ENCODE measurements at regions not wholly inside any gene's neighbourhood (a gene's known extent, or its start where the extent isn't known, plus 50 kb on each side); places are given as distances from the start of the nearest gene placed in this dataset.

- Histone ChIP-seq H4K91ac (ENCODE audit: low read depth, low read length) (no peak overlapping the region), H3K23ac (ENCODE audit: low read length) (no peak overlapping the region), H2BK120ac (ENCODE audit: insufficient read depth, low read length, poor library complexity) (no peak overlapping the region), H4K12ac (ENCODE audit: low read depth, low read length) (no peak overlapping the region), H2BK12ac (ENCODE audit: low read length) (no peak overlapping the region), H2AK5ac (ENCODE audit: low read length) (no peak overlapping the region), H3K4me3 (ENCODE audit: low read depth, low read length) (no peak overlapping the region), H3K79me1 (ENCODE audit: low read length) (no peaks in the 10 kb centered on the region), H2AFZ (ENCODE audit: insufficient read depth, low read length, poor library complexity) (no peak overlapping the region), H3K79me2 (ENCODE audit: control insufficient read depth, insufficient read depth, low read length, poor library complexity) (no peaks in the 10 kb centered on the region), H3K4ac (ENCODE audit: low read depth, low read length) (no peak overlapping the region), H3K36me3 (ENCODE audit: control insufficient read depth in 1 of 2, insufficient read depth in 2 of 2, low read length in 2 of 2) (no peaks in the 10 kb centered on the region), H4K8ac (ENCODE audit: low read depth, low read length) (no peak overlapping the region), H2BK5ac (ENCODE audit: low read depth, low read length, poor library complexity) (no peak overlapping the region), H3K4me1 (ENCODE audit: control insufficient read depth in 1 of 2, insufficient read depth in 2 of 2, low read length in 2 of 2) (peaks cover under 1% of the 10 kb centered on the region in 2 experiments), H3K9ac (ENCODE audit: low read length) (no peak overlapping the region), H3K27ac (ENCODE audit: low read depth, low read length) (no peak overlapping the region), H3K4me2 (ENCODE audit: low read length) (no peak overlapping the region), H3K9me3 (ENCODE audit: insufficient read depth, low read depth, low read length) (no peaks in the 10 kb centered on the region), H3K18ac (ENCODE audit: low read length) (no peak overlapping the region), H3K27me3 (ENCODE audit: insufficient read depth, low read length) (peaks cover 20% of the 10 kb centered on the region), H3K14ac (ENCODE audit: low read length) (no peak overlapping the region)
- WGBS (ENCODE audit: extremely low coverage, insufficient coverage, insufficient read length): no CpG with 5 or more reads among the region's 10 CpGs
- DNase-seq: no peak
Observed at GRCh38 chr2:120592084-120592483, 143.6 kb upstream of the GLI2 start.

DNA sequence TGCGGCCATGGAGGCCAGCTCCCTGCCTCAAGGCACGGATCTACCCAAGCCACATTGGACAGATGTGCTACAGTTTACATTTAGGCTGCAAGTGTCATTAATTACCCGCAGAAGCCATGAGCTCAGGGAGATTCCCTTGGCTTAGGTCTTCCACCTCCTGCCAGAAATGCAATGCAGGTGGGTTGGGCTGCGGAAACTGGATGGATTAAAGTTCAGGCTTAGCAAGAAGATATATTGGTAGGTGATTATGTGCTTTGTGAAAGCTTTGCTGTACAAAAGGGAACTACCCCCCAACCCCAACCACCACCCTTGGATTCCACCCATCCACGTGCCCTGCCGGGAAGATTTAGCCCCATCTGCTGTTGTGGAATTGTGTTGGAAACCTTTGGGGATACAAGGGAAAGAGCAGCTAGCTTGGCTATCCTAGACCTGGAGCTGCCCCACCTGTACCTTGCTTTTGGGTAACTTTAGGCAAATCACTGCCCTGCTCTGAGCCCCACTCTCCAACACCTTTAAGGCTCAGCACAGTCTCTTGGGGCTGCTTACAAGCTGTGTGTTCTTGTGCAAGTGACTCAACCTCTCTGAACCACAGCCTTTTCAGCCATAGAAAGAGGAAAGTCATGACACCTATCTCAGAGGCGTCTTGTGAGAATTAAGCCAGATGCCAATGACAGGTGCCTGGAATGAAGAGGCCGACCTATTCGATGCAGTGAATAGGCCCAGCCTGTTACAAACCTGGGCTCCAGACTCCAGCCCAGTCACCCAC, 141.6 kb upstream of the GLI2 start:
- H3K27me3 ChIP-seq (ENCODE audit: insufficient read depth, low read length): peaks cover under 1% of the 10 kb centered on the region
- no peak overlapping the region for H4K12ac ChIP-seq (ENCODE audit: low read depth, low read length)
- H3K4me3 ChIP-seq (ENCODE audit: low read depth, low read length): no peak overlapping the region
- H2BK12ac ChIP-seq (ENCODE audit: low read length): no peak overlapping the region
- no peak for DNase-seq
- no peak overlapping the region for H3K18ac ChIP-seq (ENCODE audit: low read length)
- H3K4me1 ChIP-seq (ENCODE audit: control insufficient read depth in 1 of 2, insufficient read depth in 2 of 2, low read length in 2 of 2): no peaks in the 10 kb centered on the region
- H4K8ac ChIP-seq (ENCODE audit: low read depth, low read length): no peak overlapping the region
- no peaks in the 10 kb centered on the region for H3K79me2 ChIP-seq (ENCODE audit: control insufficient read depth, insufficient read depth, low read length, poor library complexity)
- no peak overlapping the region for H3K14ac ChIP-seq (ENCODE audit: low read length)
- no peak overlapping the region for H3K23ac ChIP-seq (ENCODE audit: low read length)
- no peaks in the 10 kb centered on the region for H3K9me3 ChIP-seq (ENCODE audit: insufficient read depth, low read depth, low read length)
- no peaks in the 10 kb centered on the region for H3K79me1 ChIP-seq (ENCODE audit: low read length)
- no peak overlapping the region for H2AK5ac ChIP-seq (ENCODE audit: low read length)
- H3K4me2 ChIP-seq (ENCODE audit: low read length): no peak overlapping the region
- no peak overlapping the region for H2BK120ac ChIP-seq (ENCODE audit: insufficient read depth, low read length, poor library complexity)
- no peak overlapping the region for H2BK5ac ChIP-seq (ENCODE audit: low read depth, low read length, poor library complexity)
- WGBS (ENCODE audit: extremely low coverage, insufficient coverage, insufficient read length): no CpG with 5 or more reads among the region's 9 CpGs
- no peaks in the 10 kb centered on the region for H3K36me3 ChIP-seq (ENCODE audit: control insufficient read depth in 1 of 2, insufficient read depth in 2 of 2, low read length in 2 of 2)
- H3K9ac ChIP-seq (ENCODE audit: low read length): no peak overlapping the region
- no peak overlapping the region for H3K4ac ChIP-seq (ENCODE audit: low read depth, low read length)
- no peak overlapping the region for H3K27ac ChIP-seq (ENCODE audit: low read depth, low read length)
- no peak overlapping the region for H4K91ac ChIP-seq (ENCODE audit: low read depth, low read length)
- H2AFZ ChIP-seq (ENCODE audit: insufficient read depth, low read length, poor library complexity): no peak overlapping the region

DNA sequence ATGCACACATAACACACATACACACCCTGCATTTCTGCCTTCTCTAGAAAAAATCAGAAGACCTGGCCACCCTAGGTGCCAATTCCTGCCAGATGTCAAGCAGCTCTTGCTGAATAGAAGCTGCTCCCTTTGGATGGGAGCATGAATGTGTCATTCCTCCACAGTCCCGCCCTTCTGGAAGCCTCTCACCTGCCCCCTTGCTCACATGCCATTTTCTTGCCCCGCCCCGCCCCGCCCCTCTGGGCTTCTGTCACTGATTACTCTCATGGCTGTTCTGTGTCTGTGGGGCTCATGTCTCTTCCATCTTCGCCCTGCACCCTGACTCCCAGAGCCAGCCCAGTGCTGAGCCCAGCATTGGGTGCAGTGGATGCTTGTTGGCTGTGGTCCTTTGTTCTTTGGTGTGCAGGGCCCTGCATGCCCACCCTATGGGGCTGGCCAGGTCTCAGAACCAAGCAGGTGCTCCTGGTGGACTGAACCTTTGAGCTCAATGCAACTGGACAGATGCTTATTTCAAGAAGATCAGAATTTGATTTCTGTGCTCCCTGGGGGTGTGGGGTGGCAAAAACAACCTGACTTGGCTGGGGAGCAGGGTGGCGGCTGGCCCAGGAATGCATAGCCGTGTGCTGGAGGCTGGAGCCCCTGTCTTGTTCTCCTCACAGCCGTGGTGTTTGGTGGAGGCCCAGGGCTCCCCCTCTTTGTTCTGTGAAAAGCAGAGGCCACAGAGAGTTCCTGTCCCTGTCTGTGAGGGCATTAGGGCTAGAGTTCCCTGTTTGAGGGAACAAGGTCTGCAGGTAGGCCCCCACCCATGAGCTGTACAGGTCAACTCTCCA, 140.6 kb upstream of the GLI2 start:
- Histone ChIP-seq H3K36me3 (ENCODE audit: control insufficient read depth in 1 of 2, insufficient read depth in 2 of 2, low read length in 2 of 2) (no peaks in the 10 kb centered on the region), H3K4ac (ENCODE audit: low read depth, low read length) (no peak overlapping the region), H3K27ac (ENCODE audit: low read depth, low read length) (no peak overlapping the region), H3K79me2 (ENCODE audit: control insufficient read depth, insufficient read depth, low read length, poor library complexity) (no peaks in the 10 kb centered on the region), H3K4me2 (ENCODE audit: low read length) (no peak overlapping the region), H3K18ac (ENCODE audit: low read length) (no peak overlapping the region), H3K4me1 (ENCODE audit: control insufficient read depth in 1 of 2, insufficient read depth in 2 of 2, low read length in 2 of 2) (peaks cover 0 to 4% of the 10 kb centered on the region in 2 experiments), H4K91ac (ENCODE audit: low read depth, low read length) (no peak overlapping the region), H3K79me1 (ENCODE audit: low read length) (no peaks in the 10 kb centered on the region), H2AK5ac (ENCODE audit: low read length) (no peak overlapping the region), H2BK12ac (ENCODE audit: low read length) (no peak overlapping the region), H4K12ac (ENCODE audit: low read depth, low read length) (no peak overlapping the region), H3K23ac (ENCODE audit: low read length) (no peak overlapping the region), H3K9ac (ENCODE audit: low read length) (no peak overlapping the region), H4K8ac (ENCODE audit: low read depth, low read length) (no peak overlapping the region), H2BK120ac (ENCODE audit: insufficient read depth, low read length, poor library complexity) (no peak overlapping the region), H2BK5ac (ENCODE audit: low read depth, low read length, poor library complexity) (no peak overlapping the region), H3K14ac (ENCODE audit: low read length) (no peak overlapping the region), H2AFZ (ENCODE audit: insufficient read depth, low read length, poor library complexity) (no peak overlapping the region), H3K4me3 (ENCODE audit: low read depth, low read length) (no peak overlapping the region), H3K27me3 (ENCODE audit: insufficient read depth, low read length) (no peaks in the 10 kb centered on the region), H3K9me3 (ENCODE audit: insufficient read depth, low read depth, low read length) (no peaks in the 10 kb centered on the region)
- no peak for DNase-seq
- WGBS (ENCODE audit: extremely low coverage, insufficient coverage, insufficient read length): no CpG with 5 or more reads among the region's 8 CpGs

GRCh38 chr2:120595739-120596138, 139.9 kb upstream of the GLI2 start:
- Histone ChIP-seq H3K79me2 (ENCODE audit: control insufficient read depth, insufficient read depth, low read length, poor library complexity) (no peaks in the 10 kb centered on the region), H4K12ac (ENCODE audit: low read depth, low read length) (no peak overlapping the region), H3K27me3 (ENCODE audit: insufficient read depth, low read length) (no peaks in the 10 kb centered on the region)

More at GRCh38 chr2:120595739-120596138, 139.9 kb upstream of the GLI2 start:
- no peak overlapping the region for H3K14ac ChIP-seq (ENCODE audit: low read length)
- no peak overlapping the region for H3K4me3 ChIP-seq (ENCODE audit: low read depth, low read length)
- H3K9me3 ChIP-seq (ENCODE audit: insufficient read depth, low read depth, low read length): no peaks in the 10 kb centered on the region
- no peak overlapping the region for H2AFZ ChIP-seq (ENCODE audit: insufficient read depth, low read length, poor library complexity)
- H4K91ac ChIP-seq (ENCODE audit: low read depth, low read length): no peak overlapping the region
- no peak overlapping the region for H3K4me2 ChIP-seq (ENCODE audit: low read length)
- H3K9ac ChIP-seq (ENCODE audit: low read length): no peak overlapping the region
- WGBS (ENCODE audit: extremely low coverage, insufficient coverage, insufficient read length): no CpG with 5 or more reads among the region's 1 CpG
- H2BK120ac ChIP-seq (ENCODE audit: insufficient read depth, low read length, poor library complexity): no peak overlapping the region
- no peak overlapping the region for H3K18ac ChIP-seq (ENCODE audit: low read length)
- peaks cover 0 to 4% of the 10 kb centered on the region in 2 experiments for H3K4me1 ChIP-seq (ENCODE audit: control insufficient read depth in 1 of 2, insufficient read depth in 2 of 2, low read length in 2 of 2)
- H4K8ac ChIP-seq (ENCODE audit: low read depth, low read length): no peak overlapping the region
- no peak overlapping the region for H2BK12ac ChIP-seq (ENCODE audit: low read length)
- H3K36me3 ChIP-seq (ENCODE audit: control insufficient read depth in 1 of 2, insufficient read depth in 2 of 2, low read length in 2 of 2): no peaks in the 10 kb centered on the region
- DNase-seq: no peak
- H2BK5ac ChIP-seq (ENCODE audit: low read depth, low read length, poor library complexity): no peak overlapping the region
- H3K4ac ChIP-seq (ENCODE audit: low read depth, low read length): no peak overlapping the region
- no peak overlapping the region for H2AK5ac ChIP-seq (ENCODE audit: low read length)
- H3K27ac ChIP-seq (ENCODE audit: low read depth, low read length): no peak overlapping the region
- no peaks in the 10 kb centered on the region for H3K79me1 ChIP-seq (ENCODE audit: low read length)
- H3K23ac ChIP-seq (ENCODE audit: low read length): no peak overlapping the region

Measured in trophoblast cell (in vitro differentiated cells and primary cell).